ENCODE measurements at regions not wholly inside any gene's neighbourhood (a gene's known extent, or its start where the extent isn't known, plus 50 kb on each side); places are given as distances from the start of the nearest gene placed in this dataset.

- TF ChIP-seq GATA2 (IDR thresholded peaks at IDR 0.05; ENCODE audit: low read depth, low read length): no peak
- no peak for TF ChIP-seq GATA3 (IDR thresholded peaks at IDR 0.05; ENCODE audit: low read depth, low read length)
Measured at GRCh38 chr1:82600314-82600713, 799.6 kb downstream of the ADGRL2 start.

- TF ChIP-seq GATA2 (IDR thresholded peaks at IDR 0.05; ENCODE audit: low read depth, low read length): no peak
- TF ChIP-seq GATA3 (IDR thresholded peaks at IDR 0.05; ENCODE audit: low read depth, low read length): no peak
Measured at GRCh38 chr1:82598812-82599211, 798.1 kb downstream of the ADGRL2 start.

DNA sequence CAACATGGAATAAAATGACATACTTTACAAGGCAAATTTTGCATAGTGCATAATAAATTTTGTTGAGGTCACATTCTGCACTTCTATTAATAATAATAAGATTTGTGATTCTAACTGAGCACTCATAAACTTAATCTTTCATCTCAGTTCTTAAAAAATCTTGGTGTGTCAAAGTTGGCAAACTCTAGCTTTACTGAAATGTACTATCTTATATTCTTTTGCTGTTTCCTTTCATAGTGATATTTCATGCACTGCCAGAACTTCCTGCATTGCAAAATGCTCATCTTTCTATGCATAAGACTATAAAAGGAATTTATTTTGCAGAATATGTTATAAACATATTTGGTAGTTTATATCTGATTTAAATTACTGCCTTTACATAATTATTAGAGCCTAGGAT lies 797.6 kb downstream of the ADGRL2 start:
- TF ChIP-seq GATA3 (IDR thresholded peaks at IDR 0.05; ENCODE audit: low read depth, low read length) (no peak), GATA2 (IDR thresholded peaks at IDR 0.05; ENCODE audit: low read depth, low read length) (no peak)

GRCh38 chr1:82597649-82598048 lies 796.9 kb downstream of the ADGRL2 start:
- no peak for TF ChIP-seq GATA2 (IDR thresholded peaks at IDR 0.05; ENCODE audit: low read depth, low read length)
- no peak for TF ChIP-seq GATA3 (IDR thresholded peaks at IDR 0.05; ENCODE audit: low read depth, low read length)

DNA sequence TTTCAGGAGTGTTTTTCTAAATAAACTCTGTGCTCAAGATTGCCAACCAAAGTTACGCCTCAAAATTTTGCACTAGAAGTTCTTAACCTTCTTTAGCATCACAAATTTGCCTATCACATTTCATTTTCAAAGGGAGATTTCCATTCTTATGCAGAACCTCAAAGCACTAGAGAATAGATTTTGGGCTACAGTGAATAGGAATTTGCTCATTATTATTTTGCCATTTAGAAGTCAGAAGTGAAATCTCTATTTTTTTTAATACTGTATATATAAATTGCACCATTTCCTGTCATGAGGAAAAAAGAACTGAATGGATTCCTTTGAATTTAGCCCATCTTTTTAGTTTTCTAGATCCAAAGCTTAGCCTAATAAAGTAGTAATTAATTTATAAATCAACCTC lies 796.4 kb downstream of the ADGRL2 start:
- no peak for TF ChIP-seq GATA2 (IDR thresholded peaks at IDR 0.05; ENCODE audit: low read depth, low read length)
- TF ChIP-seq GATA3 (IDR thresholded peaks at IDR 0.05; ENCODE audit: low read depth, low read length): no peak

GRCh38 chr1:82593561-82593960 lies 792.8 kb downstream of the ADGRL2 start:
- no peak for TF ChIP-seq GATA2 (IDR thresholded peaks at IDR 0.05; ENCODE audit: low read depth, low read length)
- no peak for TF ChIP-seq GATA3 (IDR thresholded peaks at IDR 0.05; ENCODE audit: low read depth, low read length)

- TF ChIP-seq GATA3 (IDR thresholded peaks at IDR 0.05; ENCODE audit: low read depth, low read length) (no peak), GATA2 (IDR thresholded peaks at IDR 0.05; ENCODE audit: low read depth, low read length) (no peak)
Measured at GRCh38 chr1:82589588-82589987, 788.9 kb downstream of the ADGRL2 start.

DNA sequence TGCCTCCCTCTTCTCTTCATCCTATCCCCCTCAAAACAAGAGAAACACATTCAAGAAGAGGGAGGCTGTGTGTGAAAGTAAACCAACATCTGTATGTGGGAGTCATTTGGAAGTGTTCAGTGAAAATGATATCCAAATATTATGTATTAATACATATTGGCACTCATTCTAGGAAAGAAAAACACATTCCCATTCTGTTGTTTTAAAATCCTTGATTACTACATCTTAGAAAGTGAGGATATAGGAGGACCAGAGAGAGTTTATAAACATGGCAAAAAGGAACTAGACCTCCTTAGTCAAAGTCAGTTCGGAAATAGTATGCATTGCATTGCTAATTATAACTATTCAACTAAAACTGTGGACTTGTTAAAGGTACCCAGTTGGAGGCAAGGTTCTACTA lies 786.6 kb downstream of the ADGRL2 start:
- no peak for TF ChIP-seq GATA2 (IDR thresholded peaks at IDR 0.05; ENCODE audit: low read depth, low read length)
- TF ChIP-seq GATA3 (IDR thresholded peaks at IDR 0.05; ENCODE audit: low read depth, low read length): no peak

DNA sequence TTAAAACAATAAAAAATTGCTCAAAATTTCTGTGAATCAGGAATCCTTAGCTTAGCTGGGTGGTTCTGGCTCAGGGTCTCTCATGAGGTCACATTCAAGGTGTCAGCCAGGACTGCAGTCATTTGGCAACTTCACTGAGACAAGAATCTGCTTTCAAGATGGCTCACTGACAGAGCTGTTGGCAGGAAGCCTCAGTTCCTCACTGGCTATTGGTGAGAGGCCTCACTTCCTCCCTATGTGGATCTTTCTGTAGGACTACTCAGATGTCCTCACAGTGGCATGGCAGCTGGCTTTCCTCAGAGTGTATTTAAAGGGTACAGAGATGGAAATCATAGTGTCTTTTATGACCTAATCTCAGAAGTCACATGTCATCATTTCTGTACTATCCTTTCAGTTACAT lies 785.7 kb downstream of the ADGRL2 start:
- TF ChIP-seq GATA2 (IDR thresholded peaks at IDR 0.05; ENCODE audit: low read depth, low read length) (no peak), GATA3 (IDR thresholded peaks at IDR 0.05; ENCODE audit: low read depth, low read length) (no peak)

- TF ChIP-seq GATA3 (IDR thresholded peaks at IDR 0.05; ENCODE audit: low read depth, low read length): no peak
- TF ChIP-seq GATA2 (IDR thresholded peaks at IDR 0.05; ENCODE audit: low read depth, low read length): no peak
Measured at GRCh38 chr1:82582347-82582746, 781.6 kb downstream of the ADGRL2 start.

GRCh38 chr1:82578086-82578726 lies 777.5 kb downstream of the ADGRL2 start:
- TF ChIP-seq GATA2 (IDR thresholded peaks at IDR 0.05; ENCODE audit: low read depth, low read length) (no peak), GATA3 (IDR thresholded peaks at IDR 0.05; ENCODE audit: low read depth, low read length) (no peak)

- no peak for TF ChIP-seq GATA3 (IDR thresholded peaks at IDR 0.05; ENCODE audit: low read depth, low read length)
Measured at GRCh38 chr1:82567348-82567747, 766.6 kb downstream of the ADGRL2 start.

GRCh38 chr1:82565546-82565945 lies 764.8 kb downstream of the ADGRL2 start:
- TF ChIP-seq GATA3 (IDR thresholded peaks at IDR 0.05; ENCODE audit: low read depth, low read length) (no peak), GATA2 (IDR thresholded peaks at IDR 0.05; ENCODE audit: low read depth, low read length) (no peak)

GRCh38 chr1:82565146-82565545 lies 764.4 kb downstream of the ADGRL2 start:
- TF ChIP-seq GATA3 (IDR thresholded peaks at IDR 0.05; ENCODE audit: low read depth, low read length) (no peak), GATA2 (IDR thresholded peaks at IDR 0.05; ENCODE audit: low read depth, low read length) (no peak)

DNA sequence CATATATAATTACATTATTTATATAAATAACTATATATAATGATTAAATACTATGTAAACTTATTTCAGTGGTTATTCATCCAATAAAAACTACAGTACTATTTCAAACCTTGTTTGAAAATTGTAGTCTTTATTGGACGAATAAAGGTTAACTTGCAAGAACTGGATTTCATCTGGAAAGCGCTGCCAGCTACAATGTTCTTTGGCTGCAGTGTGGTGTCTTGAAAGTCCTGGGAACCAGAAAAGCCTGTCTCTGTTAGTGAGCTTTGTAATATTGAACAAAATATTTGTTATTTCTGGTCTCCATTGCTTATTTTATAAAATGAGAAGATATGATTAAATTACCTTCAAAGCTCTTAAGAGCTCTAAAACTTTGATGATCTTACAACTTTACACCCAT lies 763.6 kb downstream of the ADGRL2 start:
- TF ChIP-seq GATA3 (IDR thresholded peaks at IDR 0.05; ENCODE audit: low read depth, low read length) (no peak), GATA2 (IDR thresholded peaks at IDR 0.05; ENCODE audit: low read depth, low read length) (no peak)

GRCh38 chr1:82562448-82562847 lies 761.7 kb downstream of the ADGRL2 start:
- TF ChIP-seq GATA3 (IDR thresholded peaks at IDR 0.05; ENCODE audit: low read depth, low read length) (no peak), GATA2 (IDR thresholded peaks at IDR 0.05; ENCODE audit: low read depth, low read length) (no peak)
